ENCODE measurements at regions not wholly inside any gene's neighbourhood (a gene's known extent, or its start where the extent isn't known, plus 50 kb on each side); places are given as distances from the start of the nearest gene placed in this dataset.

- DNase-seq (no peak), ATAC-seq (no peak)
- TF ChIP-seq CTCF (IDR thresholded peaks at IDR 0.05) = no peak
- Histone ChIP-seq H3K9me3 (no peaks in the 10 kb centered on the region), H3K4me1 (ENCODE audit: low read depth) (no peaks in the 10 kb centered on the region), H3K36me3 (ENCODE audit: low read depth) (no peaks in the 10 kb centered on the region), H3K4me3 (no peak overlapping the region)
- intact Hi-C loops (cut with DNase I, micrococcal nuclease) = no loop called here
Observed at GRCh38 chr4:163967710-163968109, 473.2 kb downstream of the TMA16 start.

- DNase-seq (no peak), ATAC-seq (no peak)
- no peak for TF ChIP-seq CTCF (IDR thresholded peaks at IDR 0.05)
- no peaks in the 10 kb centered on the region for H3K4me1 ChIP-seq (ENCODE audit: low read depth)
- H3K36me3 ChIP-seq (ENCODE audit: low read depth) = no peaks in the 10 kb centered on the region
- intact Hi-C loops (cut with DNase I, micrococcal nuclease) = no loop called here
- no peaks in the 10 kb centered on the region for H3K9me3 ChIP-seq
- H3K4me3 ChIP-seq = no peak overlapping the region
Observed at GRCh38 chr4:163969291-163969690, 474.8 kb downstream of the TMA16 start.

- H3K4me1 ChIP-seq (ENCODE audit: low read depth) = no peaks in the 10 kb centered on the region
- intact Hi-C loops (cut with DNase I, micrococcal nuclease) = no loop called here
- no peak overlapping the region for H3K4me3 ChIP-seq
- H3K9me3 ChIP-seq = no peaks in the 10 kb centered on the region
- no peak for DNase-seq
- ATAC-seq = no peak
- no peaks in the 10 kb centered on the region for H3K36me3 ChIP-seq (ENCODE audit: low read depth)
- TF ChIP-seq CTCF (IDR thresholded peaks at IDR 0.05) = no peak
Observed at GRCh38 chr4:163976588-163976987, 482.1 kb downstream of the TMA16 start.

DNA sequence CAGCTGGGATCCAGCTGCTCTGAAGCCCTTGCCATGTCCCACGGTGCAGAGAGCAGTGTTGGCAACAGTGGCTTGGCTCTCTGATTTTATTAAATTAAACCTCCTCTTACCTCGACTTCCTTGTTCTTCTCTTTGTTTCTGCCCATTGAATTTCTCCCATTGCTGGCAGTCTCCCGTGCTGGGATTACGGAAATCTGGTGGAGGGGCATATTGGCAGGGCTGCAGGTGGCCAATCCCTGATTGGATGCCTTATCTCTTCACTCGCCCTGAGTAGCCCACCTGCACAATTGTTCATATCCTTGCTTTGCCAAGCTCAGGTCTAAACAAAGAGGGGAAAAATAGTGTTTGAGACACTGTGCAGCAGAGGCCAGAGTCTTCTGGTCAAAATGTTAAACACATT is 493.9 kb downstream of the TMA16 start:
- DNase-seq (no peak), ATAC-seq (no peak)
- no peak for TF ChIP-seq CTCF (IDR thresholded peaks at IDR 0.05)
- intact Hi-C loops (cut with DNase I, micrococcal nuclease) = no loop called here
- H3K4me1 ChIP-seq (ENCODE audit: low read depth) = no peaks in the 10 kb centered on the region
- no peaks in the 10 kb centered on the region for H3K36me3 ChIP-seq (ENCODE audit: low read depth)
- H3K9me3 ChIP-seq = no peaks in the 10 kb centered on the region
- no peak overlapping the region for H3K4me3 ChIP-seq

DNA sequence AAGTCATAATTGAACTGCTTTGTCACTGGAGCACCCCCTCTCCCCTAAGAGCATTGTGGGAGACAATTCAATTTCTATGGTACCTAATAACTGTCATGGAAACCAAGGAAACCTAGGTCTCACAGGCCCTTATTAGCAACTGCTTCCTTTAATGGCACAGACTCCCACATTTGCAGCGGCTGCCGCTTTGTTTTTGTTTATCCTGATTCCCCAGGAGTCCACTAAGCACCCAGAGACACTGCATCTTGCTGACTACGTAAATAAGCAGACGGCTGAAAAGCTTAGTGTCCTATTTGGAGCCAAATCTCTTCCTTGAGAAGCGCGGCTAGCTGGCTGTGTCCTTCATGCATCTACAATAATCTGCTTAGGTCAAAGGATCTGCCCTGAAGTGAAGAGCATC is 494.4 kb downstream of the TMA16 start:
- Histone ChIP-seq H3K36me3 (ENCODE audit: low read depth) (no peaks in the 10 kb centered on the region), H3K4me3 (no peak overlapping the region), H3K4me1 (ENCODE audit: low read depth) (no peaks in the 10 kb centered on the region), H3K9me3 (no peaks in the 10 kb centered on the region)
- DNase-seq = no peak
- no peak for TF ChIP-seq CTCF (IDR thresholded peaks at IDR 0.05)
- intact Hi-C loops (cut with DNase I, micrococcal nuclease) = no loop called here
- no peak for ATAC-seq

DNA sequence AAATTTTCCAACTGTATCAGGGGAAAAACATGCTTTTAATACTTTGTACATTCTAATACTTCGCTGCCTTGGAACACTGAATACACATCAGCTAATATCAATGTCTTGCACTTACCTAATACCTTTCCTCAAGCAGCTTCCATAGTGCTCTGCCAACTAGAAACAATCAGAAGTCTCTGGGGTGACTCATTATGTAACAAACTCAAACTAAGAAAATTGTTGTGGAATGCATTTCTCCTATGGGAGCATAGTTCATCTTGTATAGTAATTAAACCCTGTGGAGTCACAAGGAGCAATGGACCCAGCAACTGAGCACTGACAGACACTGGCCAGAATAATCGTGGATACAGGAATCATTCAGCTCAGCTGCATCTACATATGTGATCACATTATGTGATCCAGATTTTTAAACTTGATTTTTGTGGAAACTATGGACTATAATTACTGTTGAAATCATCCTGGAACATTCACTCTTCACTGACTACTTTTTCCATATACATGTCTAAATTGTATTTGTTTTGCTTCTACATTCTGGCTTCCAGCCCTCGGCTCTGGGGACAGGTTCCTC is 496.9 kb downstream of the TMA16 start:
- DNase-seq (no peak), ATAC-seq (no peak)
- Histone ChIP-seq H3K36me3 (ENCODE audit: low read depth) (no peaks in the 10 kb centered on the region), H3K4me1 (ENCODE audit: low read depth) (no peaks in the 10 kb centered on the region), H3K9me3 (no peaks in the 10 kb centered on the region), H3K4me3 (no peak overlapping the region)
- TF ChIP-seq CTCF (IDR thresholded peaks at IDR 0.05) = no peak
- intact Hi-C loops (cut with DNase I, micrococcal nuclease) = no loop called here
